ENCODE measurements at regions not wholly inside any gene's neighbourhood (a gene's known extent, or its start where the extent isn't known, plus 50 kb on each side); places are given as distances from the start of the nearest gene placed in this dataset.

DNA sequence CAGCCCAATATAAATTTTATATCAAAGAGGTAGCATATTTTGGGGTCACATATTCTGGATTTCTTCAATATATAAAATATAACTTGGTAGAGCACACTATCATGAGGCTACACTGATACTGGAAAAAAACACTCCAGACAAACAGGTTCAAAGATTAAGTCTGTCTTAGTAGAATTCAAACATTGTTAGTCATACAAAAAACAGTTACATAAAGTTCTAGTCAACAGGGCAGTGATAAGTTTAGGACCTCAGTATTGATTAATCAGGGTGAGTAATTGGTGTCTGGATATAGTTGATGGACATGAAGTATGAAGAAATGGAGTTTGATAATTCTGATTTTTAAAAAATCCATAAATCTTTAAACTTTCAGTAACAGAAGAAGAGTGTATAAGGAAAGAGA is 1291.3 kb downstream of the FSTL5 start:
- Histone ChIP-seq H4K20me1 (ENCODE audit: control insufficient read depth, insufficient read depth, low read length, poor library complexity, severe bottlenecking) (no peaks in the 10 kb centered on the region), H3K4me2 (replicated peaks; ENCODE audit: low read depth, low read length, poor library complexity, severe bottlenecking) (no peak overlapping the region), H3K9me3 (ENCODE audit: control extremely low read depth in 1 of 3, control insufficient read depth in 2 of 3, insufficient read depth in 1 of 3, low read length in 2 of 3) (peaks cover 0 to 7% (median 0%) of the 10 kb centered on the region in 3 donors), H2AFZ (ENCODE audit: insufficient read depth, low read depth, low read length, poor library complexity, severe bottlenecking) (no peak overlapping the region), H3K27me3 (replicated peaks in 1 of 4; ENCODE audit: control extremely low read depth in 1 of 4, control insufficient read depth in 3 of 4, insufficient read depth in 4 of 4, low read length in 3 of 4) (no peaks in the 10 kb centered on the region), H3K36me3 (replicated peaks in 1 of 2; ENCODE audit: control extremely low read depth in 1 of 2, control insufficient read depth in 1 of 2, extremely low read depth in 1 of 2, insufficient read depth in 2 of 2, low read length in 1 of 2) (no peaks in the 10 kb centered on the region), H3K79me2 (ENCODE audit: control insufficient read depth, insufficient read depth, low read length) (no peaks in the 10 kb centered on the region), H3K4me3 (ENCODE audit: control extremely low read depth in 1 of 5, extremely low read depth in 1 of 5, insufficient read depth in 1 of 5, low read depth in 2 of 5, low read length in 4 of 5) (no peak overlapping the region), H3K9ac (ENCODE audit: low read length) (no peak overlapping the region), H3K4me1 (ENCODE audit: control insufficient read depth in 2 of 2, insufficient read depth in 2 of 2, low read length in 2 of 2) (no peaks in the 10 kb centered on the region), H3K27ac (ENCODE audit: low read length in 2 of 2) (no peak overlapping the region)
- H3K27ac Mint-ChIP-seq: no peak overlapping the region
- TF ChIP-seq, protein P1, sequence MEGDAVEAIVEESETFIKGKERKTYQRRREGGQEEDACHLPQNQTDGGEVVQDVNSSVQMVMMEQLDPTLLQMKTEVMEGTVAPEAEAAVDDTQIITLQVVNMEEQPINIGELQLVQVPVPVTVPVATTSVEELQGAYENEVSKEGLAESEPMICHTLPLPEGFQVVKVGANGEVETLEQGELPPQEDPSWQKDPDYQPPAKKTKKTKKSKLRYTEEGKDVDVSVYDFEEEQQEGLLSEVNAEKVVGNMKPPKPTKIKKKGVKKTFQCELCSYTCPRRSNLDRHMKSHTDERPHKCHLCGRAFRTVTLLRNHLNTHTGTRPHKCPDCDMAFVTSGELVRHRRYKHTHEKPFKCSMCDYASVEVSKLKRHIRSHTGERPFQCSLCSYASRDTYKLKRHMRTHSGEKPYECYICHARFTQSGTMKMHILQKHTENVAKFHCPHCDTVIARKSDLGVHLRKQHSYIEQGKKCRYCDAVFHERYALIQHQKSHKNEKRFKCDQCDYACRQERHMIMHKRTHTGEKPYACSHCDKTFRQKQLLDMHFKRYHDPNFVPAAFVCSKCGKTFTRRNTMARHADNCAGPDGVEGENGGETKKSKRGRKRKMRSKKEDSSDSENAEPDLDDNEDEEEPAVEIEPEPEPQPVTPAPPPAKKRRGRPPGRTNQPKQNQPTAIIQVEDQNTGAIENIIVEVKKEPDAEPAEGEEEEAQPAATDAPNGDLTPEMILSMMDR (IDR thresholded peaks at IDR 0.05): no peak
- TF ChIP-seq EZH2 (IDR thresholded peaks at IDR 0.05; ENCODE audit: borderline replicate concordance, insufficient read depth, low read depth, low read length, poor library complexity, severe bottlenecking): no peak
- ChIA-PET POLR2A (no interaction called here), CTCF (no interaction called here)
- no peaks in the 10 kb centered on the region for H3K9me3 Mint-ChIP-seq (ENCODE audit: insufficient read depth)
- DNase-seq (no peak), ATAC-seq (ENCODE audit: low read depth) (no peak)
- no peaks in the 10 kb centered on the region for H3K27me3 Mint-ChIP-seq
- intact Hi-C loops (cut with micrococcal nuclease): no loop called here
- H3K4me1 Mint-ChIP-seq: no peaks in the 10 kb centered on the region
- no peak overlapping the region for H3K4me3 Mint-ChIP-seq

DNA sequence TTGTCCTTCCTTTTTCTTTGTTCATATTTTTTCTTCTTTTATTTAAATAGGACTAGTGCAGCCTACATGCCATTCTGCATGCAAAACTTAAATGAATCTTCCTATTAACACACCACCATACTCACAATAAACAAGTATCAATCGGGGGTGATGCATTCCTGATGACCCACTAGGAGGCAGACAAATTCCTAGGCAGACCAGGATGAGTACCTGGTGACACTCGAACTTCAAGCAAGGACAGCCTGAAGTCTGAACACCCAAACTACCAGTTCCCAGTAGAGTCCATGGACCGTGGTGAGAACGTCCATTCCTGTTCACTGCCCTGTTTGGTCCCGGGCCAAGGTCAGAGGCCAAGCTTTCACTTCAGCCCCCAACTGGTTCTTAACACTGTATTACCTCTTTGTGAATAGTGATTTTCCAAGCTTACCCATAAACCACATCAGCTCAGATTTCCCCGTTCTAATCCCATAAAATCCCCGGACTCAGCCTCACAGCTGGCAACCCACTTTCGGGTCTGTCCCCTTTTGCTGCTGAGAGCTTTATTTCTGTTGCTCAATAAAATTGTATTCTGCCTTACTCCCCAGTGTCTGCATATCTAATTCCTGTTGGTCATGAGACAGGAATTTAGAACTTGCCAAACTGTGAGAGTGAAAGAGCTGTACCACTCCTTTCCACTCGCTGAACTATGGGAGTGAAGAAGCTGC is 1286.6 kb downstream of the FSTL5 start:
- TF ChIP-seq, protein P1 (IDR thresholded peaks at IDR 0.05): no peak
- no peak for TF ChIP-seq EZH2 (IDR thresholded peaks at IDR 0.05; ENCODE audit: borderline replicate concordance, insufficient read depth, low read depth, low read length, poor library complexity, severe bottlenecking)
- no peaks in the 10 kb centered on the region for H3K27me3 ChIP-seq (replicated peaks in 1 of 4; ENCODE audit: control extremely low read depth in 1 of 4, control insufficient read depth in 3 of 4, insufficient read depth in 4 of 4, low read length in 3 of 4)
- WGBS (ENCODE audit: insufficient coverage): 72% methylated on average over 7 of the region's 9 CpGs
- Mint-ChIP-seq H3K4me3 (no peak overlapping the region), H3K27me3 (no peaks in the 10 kb centered on the region), H3K27ac (no peak overlapping the region), H3K4me1 (no peaks in the 10 kb centered on the region), H3K9me3 (ENCODE audit: insufficient read depth) (no peaks in the 10 kb centered on the region)
- no peak overlapping the region for H3K4me3 ChIP-seq (ENCODE audit: control extremely low read depth in 1 of 5, extremely low read depth in 1 of 5, insufficient read depth in 1 of 5, low read depth in 2 of 5, low read length in 4 of 5)
- CTCF ChIA-PET: no interaction called here
- H3K36me3 ChIP-seq (replicated peaks in 1 of 2; ENCODE audit: control extremely low read depth in 1 of 2, control insufficient read depth in 1 of 2, extremely low read depth in 1 of 2, insufficient read depth in 2 of 2, low read length in 1 of 2): no peaks in the 10 kb centered on the region
- H3K4me2 ChIP-seq (replicated peaks; ENCODE audit: low read depth, low read length, poor library complexity, severe bottlenecking): no peak overlapping the region
- POLR2A ChIA-PET: no interaction called here
- H3K9me3 ChIP-seq (ENCODE audit: control extremely low read depth in 1 of 3, control insufficient read depth in 2 of 3, insufficient read depth in 1 of 3, low read length in 2 of 3): peaks cover 0 to 8% (median 0%) of the 10 kb centered on the region in 3 donors
- H3K4me1 ChIP-seq (ENCODE audit: control insufficient read depth in 2 of 2, insufficient read depth in 2 of 2, low read length in 2 of 2): no peaks in the 10 kb centered on the region
- no peak overlapping the region for H3K27ac ChIP-seq (ENCODE audit: low read length in 2 of 2)
- no peaks in the 10 kb centered on the region for H3K79me2 ChIP-seq (ENCODE audit: control insufficient read depth, insufficient read depth, low read length)
- H4K20me1 ChIP-seq (ENCODE audit: control insufficient read depth, insufficient read depth, low read length, poor library complexity, severe bottlenecking): no peaks in the 10 kb centered on the region
- intact Hi-C loops (cut with micrococcal nuclease): no loop called here
- DNase-seq: no peak
- H2AFZ ChIP-seq (ENCODE audit: insufficient read depth, low read depth, low read length, poor library complexity, severe bottlenecking): no peak overlapping the region
- H3K9ac ChIP-seq (ENCODE audit: low read length): no peak overlapping the region
- ATAC-seq (ENCODE audit: low read depth): no peak

Measured in B cell (primary cell).